Pancreas (tissue), 10 donors: ENCODE measurements at regions not wholly inside any gene's neighbourhood (a gene's known extent, or its start where the extent isn't known, plus 50 kb on each side); places are given as distances from the start of the nearest gene placed in this dataset.

Source experiments
- ATAC-seq, 4 donors: fragments of 200-7000 bp; cut with Tn5 transposase; one replicate each; pipeline versions ENCODE4 v1.8.0 to v1.9.1; 2020; ENCODE audit warnings: mild to moderate bottlenecking in 4 of 4, moderate library complexity in 4 of 4
- DNase-seq, 6 donors: peaks; one replicate each; pipeline ENCODE4 v3.0.0-alpha.2; 2020
- FAIRE-seq: peaks from 2 replicates; lab custom pipeline; 2012; peaks lifted over from hg19 to GRCh38; lab: Jason Lieb, UNC
- H3K27ac ChIP-seq, 4 donors: fragments of 200-600 bp; sonication (generic); 1 replicate in 3 of 4; 2 replicates in 1 of 4; pipeline versions ENCODE4 v1.5.0 to v1.8.0; 2020
- H3K27me3 ChIP-seq, 4 donors: fragments of 200-600 bp; one replicate each; pipeline ENCODE4 v1.8.0; 2021
- H3K36me3 ChIP-seq, 3 donors: fragments of 200-600 bp; sonication (generic) in 1 of 3; one replicate each; pipeline versions ENCODE4 v1.5.0 to v1.8.0; 2020 to 2021
- H3K4me1 ChIP-seq, 3 donors: fragments of 200-600 bp; one replicate each; pipeline ENCODE4 v1.8.0; 2021
- H3K4me3 ChIP-seq, 4 donors: fragments of 200-600 bp; sonication (generic) in 2 of 4; one replicate each; pipeline versions ENCODE4 v1.5.0 to v1.8.0; 2020 to 2021
- H3K9me3 ChIP-seq, 4 donors: fragments of 200-600 bp; one replicate each; pipeline ENCODE4 v1.8.0; 2021
- WGBS, 2 donors: extraction: QIAGEN DNeasy Blood & Tissue Kit; methylation state at CpG; one replicate each; pipeline ENCODE4 v1.1.7; 2013; 5-methylcytosine and 5-hydroxymethylcytosine counted together
- intact Hi-C, 3 donors: fragments of 100-400 bp; cut with DNase I; formaldehyde crosslinking; loops; one replicate each; pipeline versions ENCODE4 v1.11.1 to v1.14.2; 2022
- TF ChIP-seq, protein P1 (sequence below), 4 donors: fragments of 200-600 bp; sonication (generic) in 3 of 4; IDR thresholded peaks; one replicate each; pipeline versions ENCODE4 v1.5.0 to v1.8.0; 2021; ENCODE audit warnings: antibody characterized with exemption in 4 of 4
- donor health status: healthy with polysubstance abuse.
- donor health status: DM: no; HTN: no; CAD: no; lungs with moderate emphysema.
- donor health status: DM: no; HTN: no; CAD: no.
- donor health status: control.
- donor health status: control.
- donor health status: Bipolar disorder and iron deficiency.
- donor health status: DM: yes; HTN: yes; CAD: no.
- donor health status: DM: no; HTN: no; CAD: no.
- donor health status: DM: no; HTN: no; CAD: no.
- donor health status: DM: yes; HTN: yes; CAD: no.

GRCh38 chrX:148311544-148311943 is 188.9 kb upstream of the AFF2 start:
- no peak for ATAC-seq
- DNase-seq = no peak
- no peaks in the 10 kb centered on the region for H3K27me3 ChIP-seq
- H3K27ac ChIP-seq = no peak overlapping the region
- H3K36me3 ChIP-seq = no peaks in the 10 kb centered on the region
- H3K9me3 ChIP-seq = no peaks in the 10 kb centered on the region
- no peak for FAIRE-seq
- TF ChIP-seq, protein P1, sequence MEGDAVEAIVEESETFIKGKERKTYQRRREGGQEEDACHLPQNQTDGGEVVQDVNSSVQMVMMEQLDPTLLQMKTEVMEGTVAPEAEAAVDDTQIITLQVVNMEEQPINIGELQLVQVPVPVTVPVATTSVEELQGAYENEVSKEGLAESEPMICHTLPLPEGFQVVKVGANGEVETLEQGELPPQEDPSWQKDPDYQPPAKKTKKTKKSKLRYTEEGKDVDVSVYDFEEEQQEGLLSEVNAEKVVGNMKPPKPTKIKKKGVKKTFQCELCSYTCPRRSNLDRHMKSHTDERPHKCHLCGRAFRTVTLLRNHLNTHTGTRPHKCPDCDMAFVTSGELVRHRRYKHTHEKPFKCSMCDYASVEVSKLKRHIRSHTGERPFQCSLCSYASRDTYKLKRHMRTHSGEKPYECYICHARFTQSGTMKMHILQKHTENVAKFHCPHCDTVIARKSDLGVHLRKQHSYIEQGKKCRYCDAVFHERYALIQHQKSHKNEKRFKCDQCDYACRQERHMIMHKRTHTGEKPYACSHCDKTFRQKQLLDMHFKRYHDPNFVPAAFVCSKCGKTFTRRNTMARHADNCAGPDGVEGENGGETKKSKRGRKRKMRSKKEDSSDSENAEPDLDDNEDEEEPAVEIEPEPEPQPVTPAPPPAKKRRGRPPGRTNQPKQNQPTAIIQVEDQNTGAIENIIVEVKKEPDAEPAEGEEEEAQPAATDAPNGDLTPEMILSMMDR (IDR thresholded peaks at IDR 0.05) = no peak
- no peak overlapping the region for H3K4me3 ChIP-seq
- intact Hi-C loops = no loop called here
- no peaks in the 10 kb centered on the region for H3K4me1 ChIP-seq

DNA sequence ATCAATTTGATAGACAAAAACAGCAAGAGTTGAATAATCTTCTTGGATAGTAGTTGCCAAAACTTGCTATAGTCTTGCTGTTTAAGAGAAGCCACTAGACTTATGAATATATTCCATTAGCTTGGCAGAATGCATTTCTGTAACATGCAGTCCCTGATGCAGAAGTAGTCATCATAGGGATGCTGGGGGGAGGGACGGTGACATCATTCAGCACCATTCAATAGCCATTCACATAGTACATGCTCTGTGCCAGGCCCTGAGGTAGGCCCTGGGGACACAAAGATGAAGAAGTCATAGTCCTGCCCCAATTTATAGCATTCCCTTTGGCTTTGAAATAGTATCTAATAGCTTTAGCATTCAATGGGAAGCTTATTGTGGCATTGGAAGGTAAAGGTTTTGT is 185.5 kb upstream of the AFF2 start:
- Histone ChIP-seq H3K4me1 (no peaks in the 10 kb centered on the region), H3K27me3 (no peaks in the 10 kb centered on the region), H3K27ac (no peak overlapping the region), H3K9me3 (no peaks in the 10 kb centered on the region), H3K4me3 (no peak overlapping the region), H3K36me3 (no peaks in the 10 kb centered on the region)
- DNase-seq (no peak), FAIRE-seq (no peak), ATAC-seq (no peak)
- WGBS, 2 donors = 65 to 71% methylated on average over 1 of the region's 1 CpG
- TF ChIP-seq, protein P1 (IDR thresholded peaks at IDR 0.05) = no peak
- intact Hi-C loops = no loop called here

GRCh38 chrX:148316446-148316845 is 184.0 kb upstream of the AFF2 start:
- intact Hi-C loops = no loop called here
- TF ChIP-seq, protein P1 (IDR thresholded peaks at IDR 0.05) = no peak

DNA sequence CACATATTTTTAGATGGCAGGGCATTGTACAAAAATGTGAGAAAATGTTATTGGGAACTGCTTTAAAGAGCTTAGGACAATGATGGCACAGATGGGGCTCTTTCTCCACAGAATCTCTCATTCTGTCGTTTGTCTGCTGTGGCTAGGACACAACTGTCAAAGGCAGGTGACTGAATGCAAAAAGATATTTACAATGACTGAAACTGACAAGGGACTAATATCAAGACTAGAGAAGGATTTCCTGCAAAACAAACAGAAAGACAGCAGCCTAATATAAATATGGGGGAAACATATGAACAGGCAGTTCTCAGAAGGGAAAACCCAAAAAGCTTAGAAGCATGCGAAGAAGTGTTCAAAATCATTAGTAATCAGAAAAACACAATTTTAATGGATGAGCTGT is 177.5 kb upstream of the AFF2 start:
- Histone ChIP-seq H3K4me1 (no peaks in the 10 kb centered on the region), H3K9me3 (no peaks in the 10 kb centered on the region), H3K27me3 (no peaks in the 10 kb centered on the region), H3K27ac (no peak overlapping the region), H3K4me3 (no peak overlapping the region), H3K36me3 (no peaks in the 10 kb centered on the region)
- no peak for ATAC-seq
- 54 to 66% methylated on average over 2 of the region's 2 CpGs for WGBS, 2 donors
- no peak for DNase-seq
- TF ChIP-seq, protein P1 (IDR thresholded peaks at IDR 0.05) = no peak
- FAIRE-seq = no peak
- intact Hi-C loops = no loop called here

More at GRCh38 chrX:148316446-148316845, 184.0 kb upstream of the AFF2 start:
- Histone ChIP-seq H3K4me1 (no peaks in the 10 kb centered on the region), H3K27me3 (no peaks in the 10 kb centered on the region), H3K27ac (no peak overlapping the region), H3K4me3 (no peak overlapping the region), H3K9me3 (no peaks in the 10 kb centered on the region), H3K36me3 (no peaks in the 10 kb centered on the region)
- DNase-seq = no peak
- no peak for FAIRE-seq
- WGBS, 2 donors = 35 to 50% methylated on average over 1 of the region's 1 CpG
- no peak for ATAC-seq

DNA sequence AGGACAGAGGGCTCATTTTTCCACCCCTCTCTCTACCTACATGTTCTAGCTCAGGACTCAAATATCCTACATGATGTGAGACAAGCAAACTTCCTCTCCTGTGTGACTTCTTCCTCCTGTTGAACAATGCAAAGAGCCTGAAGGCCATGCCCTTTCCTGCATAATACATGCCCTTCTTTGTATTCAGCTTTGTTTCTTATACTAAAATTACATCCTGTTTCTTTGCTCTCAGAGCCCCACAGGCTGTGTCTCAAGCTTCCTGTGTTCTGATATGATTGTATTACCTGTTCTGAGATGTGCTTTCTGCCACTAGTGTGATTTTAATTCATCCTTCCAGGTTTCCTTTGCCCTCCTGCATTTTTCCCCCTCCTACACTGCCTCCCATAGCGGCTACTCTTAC is 166.4 kb upstream of the AFF2 start:
- no peak for ATAC-seq
- no peak for DNase-seq
- Histone ChIP-seq H3K27me3 (no peaks in the 10 kb centered on the region), H3K36me3 (no peaks in the 10 kb centered on the region), H3K4me3 (no peak overlapping the region), H3K4me1 (no peaks in the 10 kb centered on the region), H3K9me3 (no peaks in the 10 kb centered on the region), H3K27ac (no peak overlapping the region)
- no peak for FAIRE-seq
- 38 to 72% methylated on average over 1 of the region's 1 CpG for WGBS, 2 donors
- intact Hi-C loops = no loop called here
- TF ChIP-seq, protein P1 (IDR thresholded peaks at IDR 0.05) = no peak
